ENCODE measurements at regions not wholly inside any gene's neighbourhood (a gene's known extent, or its start where the extent isn't known, plus 50 kb on each side); places are given as distances from the start of the nearest gene placed in this dataset.
"Not testable (repeated sequence)": the region's sequence is repeated elsewhere in the genome, so short reads cannot be mapped to it uniquely, and the experiment has no call there.

DNA sequence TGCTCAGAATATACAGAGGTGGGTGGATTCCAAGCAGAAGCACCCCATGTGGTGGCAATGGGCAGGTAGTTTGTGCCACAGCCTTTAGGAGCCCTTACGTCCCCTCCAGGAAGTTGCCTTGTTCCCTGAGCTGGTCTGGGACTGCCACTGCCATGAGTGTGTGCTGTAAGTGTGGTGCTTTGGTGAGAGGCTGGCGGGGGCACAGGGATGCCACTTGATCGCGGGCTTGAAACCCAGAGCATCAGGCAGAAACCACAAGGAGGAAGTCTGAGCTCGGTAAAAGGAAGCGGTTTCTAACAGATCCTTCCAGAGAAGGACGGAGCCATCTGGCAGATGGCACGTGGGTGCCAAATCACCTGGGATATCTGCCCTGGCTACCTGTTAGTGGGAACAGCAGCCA is 221.3 kb downstream of the ZNF479 start:
- H3K27ac ChIP-seq, result peak overlapping the region in 6 of 11 experiments; percentile 31 to 68 (median 54); a peak in 10 of 22 replicates
- not testable (repeated sequence) for H4K20me1 ChIP-seq; H3K27me3 ChIP-seq; H3K4me3 ChIP-seq; H3K36me3 ChIP-seq; H3K9ac ChIP-seq; H3K9me3 ChIP-seq (replicated peaks in 1 of 11)
- peaks cover 0 to 25% (median 7%) of the 10 kb centered on the region in 10 experiments; a peak in 11 of 20 replicates for H3K4me1 ChIP-seq
- peak overlapping the region in 7 of 11 experiments; percentile 40 to 65 (median 49); a peak in 8 of 22 replicates for H3K4me2 ChIP-seq

DNA sequence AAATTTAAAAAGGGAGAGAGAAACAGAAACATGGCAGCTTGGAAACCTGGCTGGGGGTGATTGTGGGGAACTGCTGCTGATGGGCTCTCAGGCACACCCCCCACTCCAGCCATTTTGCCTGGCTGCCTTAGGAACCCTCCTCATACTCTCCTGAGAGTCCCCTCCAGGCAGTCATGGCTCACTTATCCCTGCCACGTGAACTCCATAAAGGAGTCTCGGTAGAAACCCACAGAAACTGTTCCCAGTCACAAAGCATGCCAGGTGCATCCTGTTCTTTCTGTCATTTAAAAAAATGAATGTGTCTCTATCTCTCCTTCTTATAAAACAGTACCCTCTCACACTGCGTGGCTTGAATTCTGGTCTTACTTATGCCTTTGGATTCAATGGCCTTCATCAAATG is 242.8 kb downstream of the ZNF479 start:
- H3K9ac ChIP-seq, result peak overlapping the region in 3 of 11 experiments; percentile 54 to 68 (median 58); a peak in 7 of 22 replicates
- peak overlapping the region in 6 of 11 experiments; percentile 55 to 81 (median 72); a peak in 12 of 22 replicates for H3K27ac ChIP-seq
- H3K4me2 ChIP-seq, result peak overlapping the region in 7 of 11 experiments; percentile 44 to 58 (median 49); a peak in 10 of 22 replicates
- H3K36me3 ChIP-seq; H3K9me3 ChIP-seq (replicated peaks in 1 of 11); H3K4me3 ChIP-seq; H4K20me1 ChIP-seq; H3K27me3 ChIP-seq: not testable (repeated sequence)
- peaks cover 0 to 35% (median 25%) of the 10 kb centered on the region in 10 experiments; a peak in 14 of 20 replicates for H3K4me1 ChIP-seq

DNA sequence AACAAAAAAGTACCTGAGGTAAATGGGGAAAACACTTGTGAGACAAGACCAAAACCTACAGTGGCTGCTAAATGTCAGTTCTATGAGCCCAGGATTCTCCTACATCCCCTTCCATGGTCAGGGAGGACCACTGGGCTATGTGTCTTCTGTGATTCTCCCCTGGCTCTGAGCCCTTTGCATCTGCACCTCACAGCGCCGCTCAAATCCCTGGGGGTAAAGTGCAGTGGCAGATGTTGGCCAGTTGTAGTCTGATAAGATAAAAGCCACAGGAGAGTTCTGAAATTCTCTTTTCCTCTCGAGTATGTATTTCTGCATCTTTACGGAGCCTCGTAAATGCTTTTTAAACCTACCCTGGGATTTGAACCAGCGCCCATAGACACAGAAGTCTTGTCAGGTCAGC is 247.1 kb downstream of the ZNF479 start:
- H3K36me3 ChIP-seq, H4K20me1 ChIP-seq, H3K9ac ChIP-seq, H3K4me3 ChIP-seq, H3K27me3 ChIP-seq: not testable (repeated sequence)
- H3K4me1 ChIP-seq, result peaks cover 0 to 18% (median 9%) of the 10 kb centered on the region in 10 experiments; a peak in 10 of 20 replicates
- H3K4me2 ChIP-seq, result peak overlapping the region in 5 of 11 experiments; percentile 34 to 45 (median 38); a peak in 5 of 22 replicates
- H3K9me3 ChIP-seq (replicated peaks in 1 of 11), result peaks cover 7 to 19% (median 13%) of the 10 kb centered on the region in 11 experiments; a peak in 21 of 22 replicates
- H3K27ac ChIP-seq, result peak overlapping the region in 2 of 11 experiments; percentile 15 to 28; a peak in 1 of 22 replicates

DNA sequence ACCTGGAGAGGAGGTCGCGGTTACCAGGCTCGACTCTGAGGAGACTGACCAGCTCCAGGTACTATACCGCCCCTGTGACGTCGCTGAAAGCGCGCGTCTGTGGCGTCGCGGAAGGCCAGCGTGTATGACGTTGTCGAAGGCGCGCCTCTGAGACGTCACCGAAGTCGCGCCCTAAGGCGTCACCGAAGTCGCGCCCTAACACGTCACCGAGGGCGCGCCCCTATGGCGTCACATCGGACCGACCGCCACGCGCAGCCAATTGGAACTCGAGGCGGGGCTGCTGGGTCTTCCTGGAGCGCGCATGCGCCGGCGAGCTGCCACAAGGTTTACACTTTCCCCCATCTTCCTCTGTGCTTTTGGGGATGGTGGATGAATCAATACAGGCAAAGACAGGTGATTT is 249.9 kb downstream of the ZNF479 start:
- H3K36me3 ChIP-seq, H3K27ac ChIP-seq, H3K27me3 ChIP-seq, H3K4me3 ChIP-seq, H4K20me1 ChIP-seq, H3K9ac ChIP-seq, H3K4me2 ChIP-seq: not testable (repeated sequence)
- peaks cover 0 to 12% (median 2%) of the 10 kb centered on the region in 10 experiments; a peak in 5 of 20 replicates for H3K4me1 ChIP-seq
- H3K9me3 ChIP-seq (replicated peaks in 1 of 11), result peaks cover 7 to 19% (median 13%) of the 10 kb centered on the region in 11 experiments; a peak in 21 of 22 replicates

Measured in BLaER1 treated with 17β-estradiol and CSF1 and Interleukin-3, amounts not matched to agents 10 nM and 100 nM (cell line).